Smooth muscle cell (in vitro differentiated cells): ENCODE measurements at regions not wholly inside any gene's neighbourhood (a gene's known extent, or its start where the extent isn't known, plus 50 kb on each side); places are given as distances from the start of the nearest gene placed in this dataset.

ENCODE experiments used
- DNase-seq: peaks from one replicate; lab custom pipeline; 2025; ENCODE audit not compliant: unreplicated experiment; lab: John Stamatoyannopoulos, UW
- H2AFZ ChIP-seq: fragments of 200-600 bp; sonication (generic); 2 replicates; pipeline ENCODE4 v1.6.0; 2016; ENCODE audit warnings: antibody characterized with exemption, low read depth, mild to moderate bottlenecking
- H3F3A ChIP-seq: fragments of 200-600 bp; sonication (generic); 2 replicates; pipeline ENCODE4 v1.6.0; 2017; ENCODE audit warnings: antibody characterized with exemption, low read depth
- H3K27ac ChIP-seq: fragments of 200-600 bp; sonication (generic); 2 replicates; pipeline ENCODE4 v1.5.1; 2016; ENCODE audit warnings: low read depth, mild to moderate bottlenecking
- H3K27me3 ChIP-seq: fragments of 200-600 bp; sonication (generic); 2 replicates; pipeline ENCODE4 v1.6.1; 2016; ENCODE audit warnings: low read depth, mild to moderate bottlenecking
- H3K36me3 ChIP-seq: fragments of 200-600 bp; sonication (generic); 2 replicates; pipeline ENCODE4 v1.5.1; 2016; ENCODE audit warnings: low read depth
- H3K4me1 ChIP-seq: fragments of 200-600 bp; sonication (generic); 2 replicates; pipeline ENCODE4 v1.5.1; 2016; ENCODE audit warnings: low read depth
- H3K4me2 ChIP-seq: fragments of 200-600 bp; sonication (generic); 2 replicates; pipeline ENCODE4 v1.6.0; 2016; ENCODE audit warnings: mild to moderate bottlenecking
- H3K4me3 ChIP-seq: fragments of 200-600 bp; sonication (generic); 2 replicates; pipeline ENCODE4 v1.5.1; 2016; ENCODE audit warnings: mild to moderate bottlenecking
- H3K79me2 ChIP-seq: fragments of 200-600 bp; sonication (generic); 2 replicates; pipeline ENCODE4 v1.6.0; 2016; ENCODE audit warnings: low read depth, mild to moderate bottlenecking
- H3K9ac ChIP-seq: fragments of 200-600 bp; sonication (generic); 2 replicates; pipeline ENCODE4 v1.6.0; 2016; ENCODE audit warnings: low read depth
- H3K9me3 ChIP-seq: fragments of 200-600 bp; sonication (generic); replicated peaks from 2 replicates; pipeline ENCODE4 v1.5.1; 2016; ENCODE audit warnings: low read depth
- H4K20me1 ChIP-seq: fragments of 200-600 bp; sonication (generic); 2 replicates; pipeline ENCODE4 v1.6.0; 2016; ENCODE audit warnings: low read depth
- CTCF ChIP-seq: fragments of 200-600 bp; sonication (generic); IDR thresholded peaks from 2 replicates; pipeline ENCODE4 v1.5.1; 2017; ENCODE audit warnings: borderline replicate concordance, mild to moderate bottlenecking, antibody characterized with exemption; ENCODE audit not compliant: insufficient read depth, poor library complexity, severe bottlenecking
- WGBS: methylation state at CpG from one replicate; pipeline ENCODE4 v1.1.7; 2016; ENCODE audit warnings: low lambda C conversion rate; 5-methylcytosine and 5-hydroxymethylcytosine counted together

GRCh38 chr12:73083736-73084135 lies 811.6 kb downstream of the TRHDE start:
- 96% methylated on average over 1 of the region's 1 CpG for WGBS

GRCh38 chr12:73106296-73106695 lies 834.1 kb downstream of the TRHDE start:
- no peaks in the 10 kb centered on the region for H3K9me3 ChIP-seq
- H3F3A ChIP-seq: no peaks in the 10 kb centered on the region
- H3K36me3 ChIP-seq: no peaks in the 10 kb centered on the region
- H3K9ac ChIP-seq: no peak overlapping the region
- no peak overlapping the region for H2AFZ ChIP-seq
- no peak overlapping the region for H3K4me2 ChIP-seq
- WGBS: 64% methylated on average over 2 of the region's 2 CpGs
- no peak overlapping the region for H3K4me3 ChIP-seq
- H3K27me3 ChIP-seq: no peaks in the 10 kb centered on the region
- H3K4me1 ChIP-seq: no peaks in the 10 kb centered on the region
- no peak for DNase-seq
- TF ChIP-seq CTCF: no peak
- H3K79me2 ChIP-seq: no peaks in the 10 kb centered on the region
- no peaks in the 10 kb centered on the region for H4K20me1 ChIP-seq
- no peak overlapping the region for H3K27ac ChIP-seq

More at GRCh38 chr12:73083736-73084135, 811.6 kb downstream of the TRHDE start:
- H3K79me2 ChIP-seq: no peaks in the 10 kb centered on the region
- no peaks in the 10 kb centered on the region for H3F3A ChIP-seq
- no peaks in the 10 kb centered on the region for H3K27me3 ChIP-seq
- H3K36me3 ChIP-seq: no peaks in the 10 kb centered on the region
- H3K4me1 ChIP-seq: no peaks in the 10 kb centered on the region
- H2AFZ ChIP-seq: no peak overlapping the region
- TF ChIP-seq CTCF: no peak
- no peak overlapping the region for H3K4me2 ChIP-seq
- no peak for DNase-seq
- H3K27ac ChIP-seq: no peak overlapping the region
- no peak overlapping the region for H3K4me3 ChIP-seq
- no peaks in the 10 kb centered on the region for H4K20me1 ChIP-seq
- no peaks in the 10 kb centered on the region for H3K9me3 ChIP-seq
- no peak overlapping the region for H3K9ac ChIP-seq

- H3K9ac ChIP-seq: no peak overlapping the region
Measured at GRCh38 chr12:73106896-73107295, 834.7 kb downstream of the TRHDE start.

More at GRCh38 chr12:73106896-73107295, 834.7 kb downstream of the TRHDE start:
- DNase-seq: no peak
- Histone ChIP-seq H3K4me3 (no peak overlapping the region), H3K27me3 (no peaks in the 10 kb centered on the region), H2AFZ (no peak overlapping the region), H4K20me1 (no peaks in the 10 kb centered on the region), H3K4me2 (no peak overlapping the region), H3K9me3 (no peaks in the 10 kb centered on the region), H3K79me2 (no peaks in the 10 kb centered on the region), H3F3A (no peaks in the 10 kb centered on the region), H3K27ac (no peak overlapping the region), H3K4me1 (no peaks in the 10 kb centered on the region), H3K36me3 (no peaks in the 10 kb centered on the region)
- TF ChIP-seq CTCF: no peak
- 87% methylated on average over 1 of the region's 1 CpG for WGBS
